AG04450 (cell line): ENCODE measurements at regions not wholly inside any gene's neighbourhood (a gene's known extent, or its start where the extent isn't known, plus 50 kb on each side); places are given as distances from the start of the nearest gene placed in this dataset.

Source experiments
- CTCF ChIA-PET: fragments of 300-600, 350-600 bp; formaldehyde crosslinking; extraction: SDS; loops from one replicate; lab custom pipeline; 2022; ENCODE audit warnings: antibody characterized with exemption, inconsistent platforms; lab: Charles Lee
- POLR2A ChIA-PET: fragments of 350-600 bp; formaldehyde crosslinking; extraction: SDS; loops from one replicate; lab custom pipeline; 2021; ENCODE audit warnings: antibody characterized with exemption, inconsistent platforms; lab: Yijun Ruan, JAX
- DNase-seq: peaks from one replicate; pipeline ENCODE4 v3.0.0-alpha.2; 2011; ENCODE audit warnings: low read depth, low spot score
- H3K27ac ChIP-seq: one replicate; pipeline ENCODE4 v1.5.1; 2012; ENCODE audit warnings: low read depth, low read length, control low read depth
- H3K27me3 ChIP-seq: one replicate; pipeline ENCODE4 v1.6.0; 2012; ENCODE audit warnings: low read length; ENCODE audit not compliant: control insufficient read depth, insufficient read depth
- H3K4me3 ChIP-seq: 2 replicates; pipeline ENCODE4 v1.5.1; 2011; ENCODE audit warnings: mild to moderate bottlenecking, low read depth, low read length, control low read depth
- H3K9me3 ChIP-seq: 2 replicates; pipeline ENCODE4 v1.5.1; 2012; ENCODE audit warnings: low read length; ENCODE audit not compliant: control insufficient read depth, insufficient read depth
- TF ChIP-seq, protein P1 (sequence below): IDR thresholded peaks from 2 replicates; pipeline ENCODE4 v1.5.1; 2011; ENCODE audit warnings: low read depth, low read length, control low read depth, inconsistent platforms

DNA sequence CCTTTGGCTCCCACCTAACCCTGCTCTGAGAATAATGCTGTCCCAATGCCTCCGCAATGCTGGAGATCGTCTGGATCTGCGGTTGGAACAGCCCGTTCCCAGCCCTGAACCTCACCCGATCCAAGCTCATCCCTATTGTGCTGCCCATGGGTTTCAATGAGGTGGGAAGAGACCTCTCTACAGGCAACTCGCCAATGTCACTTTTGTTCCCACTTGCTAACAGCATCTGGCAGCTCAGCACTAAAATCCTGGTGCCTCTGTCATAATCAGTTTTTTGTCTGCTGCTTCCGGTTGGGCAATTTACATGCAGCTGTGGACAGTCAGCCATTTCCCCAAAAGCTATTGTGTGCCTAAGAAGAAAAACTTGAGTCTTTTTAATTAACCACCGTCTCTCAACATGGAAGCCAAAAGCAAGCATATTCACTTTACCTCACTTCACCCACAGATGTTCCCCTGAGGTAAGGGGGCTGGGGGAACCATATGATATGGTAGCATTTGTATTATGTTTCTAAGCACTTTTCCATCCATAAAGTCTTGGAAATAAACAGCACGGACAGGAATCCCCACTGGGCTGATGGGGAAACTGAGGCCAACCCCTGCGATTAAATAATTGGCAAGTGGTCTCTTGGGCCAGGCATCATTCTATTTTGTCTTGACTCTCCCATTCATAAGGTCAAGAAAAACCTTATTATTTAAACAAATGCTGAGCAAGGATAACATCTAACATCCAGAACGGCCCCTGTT, 159.2 kb upstream of the CDH5 start:
- TF ChIP-seq, protein P1, sequence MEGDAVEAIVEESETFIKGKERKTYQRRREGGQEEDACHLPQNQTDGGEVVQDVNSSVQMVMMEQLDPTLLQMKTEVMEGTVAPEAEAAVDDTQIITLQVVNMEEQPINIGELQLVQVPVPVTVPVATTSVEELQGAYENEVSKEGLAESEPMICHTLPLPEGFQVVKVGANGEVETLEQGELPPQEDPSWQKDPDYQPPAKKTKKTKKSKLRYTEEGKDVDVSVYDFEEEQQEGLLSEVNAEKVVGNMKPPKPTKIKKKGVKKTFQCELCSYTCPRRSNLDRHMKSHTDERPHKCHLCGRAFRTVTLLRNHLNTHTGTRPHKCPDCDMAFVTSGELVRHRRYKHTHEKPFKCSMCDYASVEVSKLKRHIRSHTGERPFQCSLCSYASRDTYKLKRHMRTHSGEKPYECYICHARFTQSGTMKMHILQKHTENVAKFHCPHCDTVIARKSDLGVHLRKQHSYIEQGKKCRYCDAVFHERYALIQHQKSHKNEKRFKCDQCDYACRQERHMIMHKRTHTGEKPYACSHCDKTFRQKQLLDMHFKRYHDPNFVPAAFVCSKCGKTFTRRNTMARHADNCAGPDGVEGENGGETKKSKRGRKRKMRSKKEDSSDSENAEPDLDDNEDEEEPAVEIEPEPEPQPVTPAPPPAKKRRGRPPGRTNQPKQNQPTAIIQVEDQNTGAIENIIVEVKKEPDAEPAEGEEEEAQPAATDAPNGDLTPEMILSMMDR, result no peak
- Histone ChIP-seq H3K27ac (no peak overlapping the region), H3K27me3 (no peaks in the 10 kb centered on the region), H3K4me3 (no peak overlapping the region), H3K9me3 (no peaks in the 10 kb centered on the region)
- ChIA-PET POLR2A (no interaction called here), CTCF (interaction anchor here (0.5 kb wide), 1 partner anchor 105 kb away, joined by 5 read pairs; no protein-coding TSS in a partner anchor)
- DNase-seq, result no peak

DNA sequence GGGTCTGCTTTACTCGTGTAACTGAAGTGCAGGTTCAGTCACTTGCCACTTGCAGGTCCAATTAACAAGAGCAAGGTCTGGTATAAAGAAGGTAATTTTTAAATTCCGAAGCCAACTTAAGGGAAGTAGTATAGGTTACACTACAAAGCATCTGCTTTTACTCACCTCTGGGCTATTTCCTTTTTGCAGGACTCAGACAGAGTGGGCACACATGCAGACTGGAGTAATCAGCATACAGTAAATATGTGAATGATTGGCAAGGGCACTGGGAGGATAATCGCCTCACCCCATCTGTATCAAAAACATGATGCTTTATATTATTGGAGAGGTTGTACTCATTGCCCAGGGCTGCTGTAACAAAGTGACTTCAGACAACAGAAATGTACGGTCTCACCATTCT, 160.1 kb upstream of the CDH5 start:
- ChIA-PET POLR2A (interaction anchor here (0.7 kb wide), 1 partner anchor 15 kb away, joined by 3 read pairs; no protein-coding TSS in a partner anchor), CTCF (interaction anchor here (0.6 kb wide), 1 partner anchor 549 kb away, joined by 6 read pairs; no protein-coding TSS in a partner anchor)
- Histone ChIP-seq H3K4me3 (no peak overlapping the region), H3K27ac (no peak overlapping the region), H3K9me3 (no peaks in the 10 kb centered on the region), H3K27me3 (no peaks in the 10 kb centered on the region)
- no peak for DNase-seq
- TF ChIP-seq, protein P1, result no peak

DNA sequence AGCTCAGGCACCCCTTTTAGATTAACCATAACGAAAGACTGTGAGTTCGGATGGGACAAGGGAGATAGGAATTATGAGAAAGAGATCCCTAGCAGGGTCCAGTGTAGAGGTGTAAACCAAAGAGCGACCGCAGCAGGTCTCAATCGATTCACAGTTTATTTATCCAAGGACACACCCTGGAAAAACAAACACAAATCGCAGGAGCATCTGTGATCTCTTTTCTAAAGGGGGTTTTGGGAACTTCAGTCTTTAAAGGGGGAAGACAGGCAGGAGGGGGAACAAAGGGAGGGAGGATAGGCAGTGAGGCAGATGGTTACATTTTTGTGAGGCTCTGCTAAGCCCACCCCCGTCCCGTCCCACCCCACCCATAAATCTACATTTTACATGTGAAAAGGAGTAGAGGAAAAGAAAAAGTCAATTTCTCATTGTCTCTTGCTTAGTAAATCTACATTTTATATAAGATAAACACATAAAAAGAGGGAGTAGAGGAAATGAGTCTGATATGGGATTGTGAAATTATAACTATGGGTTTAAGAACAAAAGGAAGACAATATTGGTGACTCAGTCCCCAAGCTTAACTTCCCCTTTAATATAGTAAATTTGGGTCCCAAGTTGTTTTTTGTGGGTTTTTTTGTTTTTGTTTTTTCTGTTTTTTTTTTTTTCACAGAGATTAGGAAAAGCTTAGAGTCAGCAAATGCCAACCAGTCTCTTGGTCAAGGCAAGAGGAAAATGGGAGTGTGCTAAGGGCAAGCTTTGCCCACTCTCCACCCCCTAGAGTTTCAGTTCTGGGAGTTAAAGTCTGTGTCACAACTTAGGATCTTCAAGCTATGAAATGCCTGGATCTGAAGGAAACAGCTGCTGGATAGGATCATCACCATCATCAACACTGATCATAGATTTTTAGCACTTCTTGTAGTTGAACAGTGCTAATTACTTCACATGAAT, 160.9 kb upstream of the CDH5 start:
- ChIA-PET POLR2A (interaction anchor here (0.7 kb wide), 1 partner anchor 15 kb away, joined by 3 read pairs; no protein-coding TSS in a partner anchor), CTCF (interaction anchor here (0.6 to 0.8 kb wide), 3 partner anchors 15 to 1018 kb away, joined by 3 to 6 read pairs (median 3); no protein-coding TSS in a partner anchor)
- H3K9me3 ChIP-seq, result no peaks in the 10 kb centered on the region
- TF ChIP-seq, protein P1, result no peak
- no peak for DNase-seq
- H3K27me3 ChIP-seq, result no peaks in the 10 kb centered on the region
- no peak overlapping the region for H3K4me3 ChIP-seq
- no peak overlapping the region for H3K27ac ChIP-seq

DNA sequence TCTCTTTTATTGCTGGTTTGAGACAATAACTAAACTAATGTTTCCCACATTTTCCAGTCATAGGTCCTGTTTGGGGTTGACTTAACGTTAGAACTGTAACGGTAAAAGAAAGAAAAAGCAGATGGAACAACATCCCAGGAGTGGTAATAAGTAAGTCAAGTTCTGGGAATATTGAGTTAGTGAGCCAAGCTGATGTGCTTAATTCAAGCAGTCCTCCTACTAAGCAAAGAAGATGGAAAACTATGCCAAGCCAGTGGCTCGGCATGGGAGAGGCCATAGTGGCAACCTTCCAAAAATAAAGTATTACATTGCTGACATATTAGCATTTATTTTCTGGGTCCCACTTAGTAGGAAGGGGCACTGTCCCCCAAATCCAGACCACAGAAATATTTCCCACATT, 161.7 kb upstream of the CDH5 start:
- ChIA-PET CTCF (no interaction called here), POLR2A (no interaction called here)
- TF ChIP-seq, protein P1, result no peak
- no peak for DNase-seq
- Histone ChIP-seq H3K27me3 (no peaks in the 10 kb centered on the region), H3K4me3 (no peak overlapping the region), H3K9me3 (no peaks in the 10 kb centered on the region), H3K27ac (no peak overlapping the region)
